ENCODE measurements at regions not wholly inside any gene's neighbourhood (a gene's known extent, or its start where the extent isn't known, plus 50 kb on each side); places are given as distances from the start of the nearest gene placed in this dataset.
"Not testable (repeated sequence)": the region's sequence is repeated elsewhere in the genome, so short reads cannot be mapped to it uniquely, and the experiment has no call there.

GRCh38 chr1:187638733-187639434 is 810.1 kb downstream of the PLA2G4A start:
- DNase-seq: no peak

GRCh38 chr1:187641015-187641414 is 812.3 kb downstream of the PLA2G4A start:
- DNase-seq: no peak

- DNase-seq: no peak
Observed at GRCh38 chr1:187641463-187641862, 812.7 kb downstream of the PLA2G4A start.

GRCh38 chr1:187641907-187642306 is 813.2 kb downstream of the PLA2G4A start:
- no peak for DNase-seq

- DNase-seq: peak in 1 of 2 experiments; percentile 73
Observed at GRCh38 chr1:187645651-187646050, 816.9 kb downstream of the PLA2G4A start.

- DNase-seq: peak; percentile 48 to 82
Observed at GRCh38 chr1:187646536-187647107, 817.9 kb downstream of the PLA2G4A start.

- peak in 1 of 2 experiments; percentile 15 for DNase-seq
Observed at GRCh38 chr1:187648091-187648490, 819.3 kb downstream of the PLA2G4A start.

GRCh38 chr1:187654635-187655034 is 825.9 kb downstream of the PLA2G4A start:
- no peak for DNase-seq

- no peak for DNase-seq
Observed at GRCh38 chr1:187655104-187655503, 826.4 kb downstream of the PLA2G4A start.

GRCh38 chr1:187665483-187665882 is 836.7 kb downstream of the PLA2G4A start:
- no peak for DNase-seq

- DNase-seq: no peak
Observed at GRCh38 chr1:187680823-187681222, 852.1 kb downstream of the PLA2G4A start.

GRCh38 chr1:187682112-187682511 is 853.4 kb downstream of the PLA2G4A start:
- DNase-seq: no peak

- no peak for DNase-seq
Observed at GRCh38 chr1:187685333-187685732, 856.6 kb downstream of the PLA2G4A start.

- DNase-seq: peak; percentile 87 to 94
Observed at GRCh38 chr1:187689129-187689528, 860.4 kb downstream of the PLA2G4A start.

GRCh38 chr1:187691439-187691838 is 862.7 kb downstream of the PLA2G4A start:
- no peak for DNase-seq

GRCh38 chr1:187692799-187693198 is 864.0 kb downstream of the PLA2G4A start:
- no peak for DNase-seq

- peak in 1 of 2 experiments; percentile 32 for DNase-seq
Observed at GRCh38 chr1:187696073-187696472, 867.3 kb downstream of the PLA2G4A start.

- DNase-seq: not testable (repeated sequence)
Observed at GRCh38 chr1:187703138-187704130, 874.7 kb downstream of the PLA2G4A start.

GRCh38 chr1:187714470-187714869 is 885.7 kb downstream of the PLA2G4A start:
- no peak for DNase-seq

- DNase-seq: no peak
Observed at GRCh38 chr1:187715483-187715882, 886.7 kb downstream of the PLA2G4A start.

- DNase-seq: no peak
Observed at GRCh38 chr1:187716160-187716559, 887.4 kb downstream of the PLA2G4A start.

GRCh38 chr1:187718527-187718926 is 889.8 kb downstream of the PLA2G4A start:
- DNase-seq: no peak

- peak; percentile 18 to 68 for DNase-seq
Observed at GRCh38 chr1:187721216-187721615, 892.5 kb downstream of the PLA2G4A start.

Data from NCI-H446 (cell line).